ENCODE measurements at regions not wholly inside any gene's neighbourhood (a gene's known extent, or its start where the extent isn't known, plus 50 kb on each side); places are given as distances from the start of the nearest gene placed in this dataset.

GRCh38 chr4:132893787-132894186, 255.3 kb upstream of the PCDH10 start:
- no peak for TF ChIP-seq CTCF (conservative IDR thresholded peaks at IDR 0.05; ENCODE audit: low read depth, low read length)
- no peak for TF ChIP-seq EZH2 (IDR thresholded peaks at IDR 0.05; ENCODE audit: low read length, unreplicated experiment)
- no peak for TF ChIP-seq EZH2phosphoT487 (IDR thresholded peaks at IDR 0.05; ENCODE audit: borderline replicate concordance, low read length)
